ENCODE measurements at regions not wholly inside any gene's neighbourhood (a gene's known extent, or its start where the extent isn't known, plus 50 kb on each side); places are given as distances from the start of the nearest gene placed in this dataset.

DNA sequence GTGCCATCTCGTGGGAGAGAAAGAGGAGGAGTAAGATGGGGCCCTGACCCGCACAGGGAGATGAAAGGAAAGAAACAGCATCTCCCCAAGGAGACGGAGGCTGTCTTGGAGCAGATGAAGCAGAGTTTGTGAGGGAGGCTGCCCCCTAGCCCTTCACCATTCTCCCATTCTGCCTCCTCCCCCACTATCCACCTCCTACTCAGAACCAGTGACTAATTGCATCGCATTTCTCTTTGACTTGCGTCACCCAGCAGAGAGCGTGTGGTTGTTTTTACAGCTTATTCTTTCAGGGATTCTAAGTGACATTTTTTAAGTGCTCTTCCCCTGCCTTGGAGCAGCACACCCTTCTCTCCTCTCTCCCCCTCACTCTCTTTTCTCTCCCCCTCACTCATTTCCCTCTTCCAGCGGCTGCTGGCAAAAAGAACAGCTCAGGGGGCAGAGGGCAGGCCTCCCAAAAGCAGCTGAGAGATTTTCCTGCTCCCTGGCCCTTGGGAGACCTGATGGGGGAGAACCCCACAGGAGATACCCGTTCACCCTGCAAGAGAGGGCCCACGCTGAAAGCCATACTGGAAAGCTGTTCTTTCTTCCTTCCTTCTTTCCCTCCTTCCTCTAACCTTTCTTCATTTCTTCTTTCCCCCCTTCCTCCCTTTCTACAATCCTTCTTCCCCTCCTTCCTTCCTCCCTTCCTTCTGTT is 91.8 kb downstream of the MRPL46 start (continued):
- peak; percentile 52; the same call in 1 of the 2 replicates for TF ChIP-seq GLIS1 (tag by site-specific recombination; IDR thresholded peaks at IDR 0.05)

DNA sequence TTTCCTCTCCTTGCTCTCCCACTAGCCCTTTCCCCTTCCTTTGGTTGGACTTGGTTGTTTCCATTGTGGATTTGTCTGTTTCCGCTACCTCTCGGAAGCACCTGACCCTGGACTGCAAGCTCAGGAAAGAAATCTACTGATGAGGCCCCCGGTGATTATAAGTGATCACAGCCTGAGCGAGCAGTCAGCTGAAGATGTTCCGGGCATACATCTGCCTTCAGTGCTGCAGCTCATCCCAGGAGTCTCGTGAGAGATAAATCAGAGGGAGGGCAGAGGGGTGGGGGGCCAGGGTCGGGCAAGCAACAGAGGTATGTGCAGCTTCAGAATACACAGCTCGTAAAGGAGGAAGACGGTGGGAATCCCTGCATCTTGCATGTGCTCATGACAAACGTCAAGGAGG is 102.1 kb downstream of the MRPL46 start:
- no peaks in the 10 kb centered on the region for H3K36me3 ChIP-seq (ENCODE audit: control insufficient read depth in 2 of 2, insufficient read depth in 1 of 2, low read length in 2 of 2)
- no peak overlapping the region for H3K27ac ChIP-seq (ENCODE audit: extremely low read depth, low read depth, low read length)
- no peak overlapping the region for H3K4me3 ChIP-seq (ENCODE audit: low read depth, low read length)
- no peak for TF ChIP-seq PRDM10 (tag by site-specific recombination; IDR thresholded peaks at IDR 0.05)
- no peak for TF ChIP-seq ZNF660 (tag by site-specific recombination; IDR thresholded peaks at IDR 0.05)
- TF ChIP-seq ZSCAN30 (tag by site-specific recombination; IDR thresholded peaks at IDR 0.05), result no peak
- no peak for TF ChIP-seq ZEB2 (tag by site-specific recombination; IDR thresholded peaks at IDR 0.05)
- no peak for TF ChIP-seq ZNF571 (tag by site-specific recombination; IDR thresholded peaks at IDR 0.05)
- POLR2A ChIA-PET, result no interaction called here
- CTCF ChIA-PET, result no interaction called here
- no peaks in the 10 kb centered on the region for H3K4me1 ChIP-seq (ENCODE audit: control insufficient read depth, insufficient read depth, low read length)
- H3K9me3 ChIP-seq (ENCODE audit: control insufficient read depth, insufficient read depth, low read depth, low read length), result no peaks in the 10 kb centered on the region

DNA sequence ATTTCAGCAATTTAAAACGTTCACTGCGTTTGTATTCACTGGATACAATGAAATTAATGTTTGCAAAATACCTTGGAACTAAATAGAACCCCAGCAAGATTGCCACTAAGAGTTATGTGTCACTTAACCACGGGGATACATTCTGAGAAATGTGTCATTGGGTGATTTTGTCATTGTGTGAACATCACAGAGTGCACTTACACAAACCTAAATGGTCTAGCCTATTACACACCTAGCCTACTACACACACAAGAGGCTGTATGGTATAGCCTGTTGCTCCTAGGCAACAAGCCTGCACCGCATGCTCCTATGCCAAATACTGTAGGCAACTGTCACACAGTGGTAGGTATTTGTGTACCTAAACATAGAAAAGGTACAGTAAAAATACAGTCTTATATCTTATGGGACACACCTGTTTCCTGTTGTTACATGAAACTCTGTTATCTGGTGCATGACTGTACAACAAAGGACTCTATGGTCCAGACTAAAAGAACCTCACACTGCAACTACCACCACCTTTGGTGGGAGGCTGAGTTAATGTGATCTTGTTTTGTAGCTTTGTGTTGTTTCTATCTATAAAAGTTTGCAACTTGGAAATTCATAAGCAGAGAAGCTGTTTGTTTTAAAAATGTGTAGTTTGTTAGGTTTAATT is 92.2 kb upstream of the NTRK3 start:
- Histone ChIP-seq H3K36me3 (ENCODE audit: control insufficient read depth in 2 of 2, insufficient read depth in 1 of 2, low read length in 2 of 2) (no peaks in the 10 kb centered on the region), H3K27ac (ENCODE audit: extremely low read depth, low read depth, low read length) (no peak overlapping the region), H3K9me3 (ENCODE audit: control insufficient read depth, insufficient read depth, low read depth, low read length) (peaks cover 3% of the 10 kb centered on the region; the same call in 1 of the 2 replicates), H3K4me3 (ENCODE audit: low read depth, low read length) (no peak overlapping the region), H3K4me1 (ENCODE audit: control insufficient read depth, insufficient read depth, low read length) (no peaks in the 10 kb centered on the region)
- TF ChIP-seq ZNF843 (tag by site-specific recombination; IDR thresholded peaks at IDR 0.05) (no peak), ZNF510 (tag by site-specific recombination; IDR thresholded peaks at IDR 0.05; ENCODE audit: insufficient replicate concordance) (no peak), ZNF146 (tag by site-specific recombination; IDR thresholded peaks at IDR 0.05) (no peak), ZNF404 (tag by site-specific recombination; IDR thresholded peaks at IDR 0.05) (no peak), ZNF561 (tag by site-specific recombination; IDR thresholded peaks at IDR 0.05; ENCODE audit: borderline replicate concordance) (no peak), ZNF776 (tag by site-specific recombination; IDR thresholded peaks at IDR 0.05; ENCODE audit: borderline replicate concordance) (no peak), SP7 (tag by site-specific recombination; IDR thresholded peaks at IDR 0.05) (no peak), ZNF302 (tag by site-specific recombination; IDR thresholded peaks at IDR 0.05; ENCODE audit: low read depth) (no peak), ZNF157 (tag by site-specific recombination; IDR thresholded peaks at IDR 0.05) (no peak), ZNF174 (tag by site-specific recombination; IDR thresholded peaks at IDR 0.05) (no peak), ZNF670 (tag by site-specific recombination; IDR thresholded peaks at IDR 0.05; ENCODE audit: low read depth) (no peak)
- TF ChIP-seq, protein P1, sequence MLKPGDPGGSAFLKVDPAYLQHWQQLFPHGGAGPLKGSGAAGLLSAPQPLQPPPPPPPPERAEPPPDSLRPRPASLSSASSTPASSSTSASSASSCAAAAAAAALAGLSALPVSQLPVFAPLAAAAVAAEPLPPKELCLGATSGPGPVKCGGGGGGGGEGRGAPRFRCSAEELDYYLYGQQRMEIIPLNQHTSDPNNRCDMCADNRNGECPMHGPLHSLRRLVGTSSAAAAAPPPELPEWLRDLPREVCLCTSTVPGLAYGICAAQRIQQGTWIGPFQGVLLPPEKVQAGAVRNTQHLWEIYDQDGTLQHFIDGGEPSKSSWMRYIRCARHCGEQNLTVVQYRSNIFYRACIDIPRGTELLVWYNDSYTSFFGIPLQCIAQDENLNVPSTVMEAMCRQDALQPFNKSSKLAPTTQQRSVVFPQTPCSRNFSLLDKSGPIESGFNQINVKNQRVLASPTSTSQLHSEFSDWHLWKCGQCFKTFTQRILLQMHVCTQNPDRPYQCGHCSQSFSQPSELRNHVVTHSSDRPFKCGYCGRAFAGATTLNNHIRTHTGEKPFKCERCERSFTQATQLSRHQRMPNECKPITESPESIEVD (tag by site-specific recombination; IDR thresholded peaks at IDR 0.05), result no peak
- POLR2A ChIA-PET, result no interaction called here
- CTCF ChIA-PET, result interaction anchor here (0.6 to 1.6 kb wide), 4 partner anchors 12 to 101 kb away, joined by 3 to 5 read pairs (median 4); no protein-coding TSS in a partner anchor

Measured in HEK293 (cell line).